Cardiac fibroblast (primary cell): ENCODE measurements at regions not wholly inside any gene's neighbourhood (a gene's known extent, or its start where the extent isn't known, plus 50 kb on each side); places are given as distances from the start of the nearest gene placed in this dataset.
"Not testable (repeated sequence)": the region's sequence is repeated elsewhere in the genome, so short reads cannot be mapped to it uniquely, and the experiment has no call there.

Experiments
- DNase-seq, 2 donors: peaks; one replicate each; pipeline versions ENCODE4 v3.0.0 to v3.0.0-alpha.2; 2010; ENCODE audit warnings: low read depth in 2 of 2
- H3K4me3 ChIP-seq, 2 donors: replicated peaks in 1 of 2; 1 replicate in 1 of 2; 2 replicates in 1 of 2; pipeline ENCODE4 v1.5.1; 2011; ENCODE audit warnings: low read depth in 2 of 2, low read length in 2 of 2, mild to moderate bottlenecking in 2 of 2, moderate library complexity in 1 of 2
- CTCF ChIP-seq: IDR thresholded peaks from one replicate; pipeline ENCODE4 v1.5.1; 2011; ENCODE audit warnings: low read depth, mild to moderate bottlenecking, low read length, inconsistent platforms

GRCh38 chrX:44765556-44765955, 78.3 kb upstream of the DUSP21 start:
- DNase-seq, result peak in 1 of 2 donors; percentile 21
- no peak for TF ChIP-seq CTCF

GRCh38 chrX:44747969-44748368, 95.9 kb upstream of the DUSP21 start:
- no peak for TF ChIP-seq CTCF
- no peak overlapping the region for H3K4me3 ChIP-seq
- DNase-seq, result peak; percentile 1

More at GRCh38 chrX:44765556-44765955, 78.3 kb upstream of the DUSP21 start:
- no peak overlapping the region for H3K4me3 ChIP-seq

- no peak for DNase-seq
- TF ChIP-seq CTCF, result no peak
Observed at GRCh38 chrX:44747317-44747716, 96.5 kb upstream of the DUSP21 start.

GRCh38 chrX:44744799-44745198, 99.0 kb upstream of the DUSP21 start:
- no peak for TF ChIP-seq CTCF
- no peak for DNase-seq
- no peak overlapping the region for H3K4me3 ChIP-seq

More at GRCh38 chrX:44747317-44747716, 96.5 kb upstream of the DUSP21 start:
- H3K4me3 ChIP-seq, result no peak overlapping the region

GRCh38 chrX:44742480-44743155, 101.2 kb upstream of the DUSP21 start:
- no peak for DNase-seq
- TF ChIP-seq CTCF, result no peak
- H3K4me3 ChIP-seq, result no peak overlapping the region

GRCh38 chrX:44741859-44742258, 102.0 kb upstream of the DUSP21 start:
- DNase-seq, H3K4me3 ChIP-seq: not testable (repeated sequence)

GRCh38 chrX:44741458-44741857, 102.4 kb upstream of the DUSP21 start:
- not testable (repeated sequence) for H3K4me3 ChIP-seq, DNase-seq

GRCh38 chrX:44735498-44735897, 108.3 kb upstream of the DUSP21 start:
- DNase-seq, result peak in 1 of 2 donors; percentile 4
- H3K4me3 ChIP-seq, result no peak overlapping the region
- TF ChIP-seq CTCF, result no peak
